HG03571 (cell line): ENCODE measurements at regions not wholly inside any gene's neighbourhood (a gene's known extent, or its start where the extent isn't known, plus 50 kb on each side); places are given as distances from the start of the nearest gene placed in this dataset.
"Not testable (repeated sequence)": the region's sequence is repeated elsewhere in the genome, so short reads cannot be mapped to it uniquely, and the experiment has no call there.

Experiments
- ATAC-seq: cut with Tn5 transposase; IDR thresholded peaks from one replicate; pipeline ENCODE4 v1.9.1; 2021; ENCODE audit not compliant: unreplicated experiment

GRCh38 chr6:125354649-125355048 is 52.9 kb upstream of the HDDC2 start:
- ATAC-seq: no peak

- no peak for ATAC-seq
These were observed 55.1 kb upstream of the HDDC2 start for GRCh38 chr6:125356884-125357283.

GRCh38 chr6:125357515-125358256 is 55.9 kb upstream of the HDDC2 start:
- no peak for ATAC-seq

GRCh38 chr6:125358898-125359297 is 57.1 kb upstream of the HDDC2 start:
- no peak for ATAC-seq

- ATAC-seq: no peak
These were observed 60.1 kb upstream of the HDDC2 start for GRCh38 chr6:125361868-125362267.

- no peak for ATAC-seq
These were observed 61.5 kb upstream of the HDDC2 start for GRCh38 chr6:125363039-125363823.

GRCh38 chr6:125363824-125364165 is 62.0 kb upstream of the HDDC2 start:
- no peak for ATAC-seq

- no peak for ATAC-seq
These were observed 63.5 kb upstream of the HDDC2 start for GRCh38 chr6:125365230-125365629.

GRCh38 chr6:125367036-125367782 is 65.4 kb upstream of the HDDC2 start:
- ATAC-seq: no peak

- ATAC-seq: no peak
These were observed 68.6 kb upstream of the HDDC2 start for GRCh38 chr6:125370343-125370742.

- ATAC-seq: no peak
These were observed 73.2 kb upstream of the HDDC2 start for GRCh38 chr6:125375013-125375412.

- ATAC-seq: no peak
These were observed 74.1 kb upstream of the HDDC2 start for GRCh38 chr6:125375821-125376220.

GRCh38 chr6:125377621-125378020 is 75.9 kb upstream of the HDDC2 start:
- no peak for ATAC-seq

GRCh38 chr6:125379174-125379573 is 77.4 kb upstream of the HDDC2 start:
- ATAC-seq: no peak

GRCh38 chr6:125380474-125380873 is 78.7 kb upstream of the HDDC2 start:
- ATAC-seq: no peak

- not testable (repeated sequence) for ATAC-seq
These were observed 84.6 kb upstream of the HDDC2 start for GRCh38 chr6:125386337-125386736.

GRCh38 chr6:125392682-125393081 is 90.9 kb upstream of the HDDC2 start:
- no peak for ATAC-seq

GRCh38 chr6:125393449-125393858 is 91.7 kb upstream of the HDDC2 start:
- ATAC-seq: no peak

- no peak for ATAC-seq
These were observed 105.0 kb upstream of the HDDC2 start for GRCh38 chr6:125406741-125407140.

GRCh38 chr6:125414507-125414906 is 112.7 kb upstream of the HDDC2 start:
- ATAC-seq: no peak

- no peak for ATAC-seq
These were observed 114.1 kb upstream of the HDDC2 start for GRCh38 chr6:125415913-125416312.

- ATAC-seq: no peak
These were observed 120.1 kb upstream of the HDDC2 start for GRCh38 chr6:125421836-125422235.
